ENCODE measurements at regions not wholly inside any gene's neighbourhood (a gene's known extent, or its start where the extent isn't known, plus 50 kb on each side); places are given as distances from the start of the nearest gene placed in this dataset.

DNA sequence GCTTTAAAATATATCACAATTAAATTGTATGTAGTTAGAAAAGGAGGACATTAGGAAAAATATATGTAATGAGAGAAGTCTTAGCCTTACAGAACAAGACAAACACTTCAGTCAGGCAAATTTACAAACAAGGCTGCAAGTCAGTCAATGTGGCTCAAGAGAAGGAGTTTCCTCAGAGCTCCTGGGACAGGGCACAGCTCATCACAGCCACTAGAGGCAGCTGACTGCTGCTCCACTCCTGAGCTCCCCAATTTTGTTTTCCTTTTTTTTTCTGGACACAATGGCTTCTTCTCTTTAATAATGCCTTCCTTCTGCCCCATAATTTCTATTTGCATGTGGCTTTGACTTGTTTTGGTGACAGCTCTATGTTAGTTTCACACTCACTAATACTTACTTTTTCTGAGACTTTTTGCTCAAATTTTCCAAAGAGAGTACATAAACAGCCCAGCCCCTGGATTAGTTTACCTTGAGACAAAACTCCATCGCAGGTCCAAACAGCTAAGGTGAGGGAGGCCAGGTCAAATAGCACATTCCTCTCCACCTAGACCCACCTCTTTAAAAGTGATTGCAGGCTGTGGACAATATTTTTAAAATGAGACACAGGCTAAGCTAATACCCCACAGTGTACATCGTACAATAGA is 850.4 kb upstream of the FRG1 start:
- TF ChIP-seq, protein P1, sequence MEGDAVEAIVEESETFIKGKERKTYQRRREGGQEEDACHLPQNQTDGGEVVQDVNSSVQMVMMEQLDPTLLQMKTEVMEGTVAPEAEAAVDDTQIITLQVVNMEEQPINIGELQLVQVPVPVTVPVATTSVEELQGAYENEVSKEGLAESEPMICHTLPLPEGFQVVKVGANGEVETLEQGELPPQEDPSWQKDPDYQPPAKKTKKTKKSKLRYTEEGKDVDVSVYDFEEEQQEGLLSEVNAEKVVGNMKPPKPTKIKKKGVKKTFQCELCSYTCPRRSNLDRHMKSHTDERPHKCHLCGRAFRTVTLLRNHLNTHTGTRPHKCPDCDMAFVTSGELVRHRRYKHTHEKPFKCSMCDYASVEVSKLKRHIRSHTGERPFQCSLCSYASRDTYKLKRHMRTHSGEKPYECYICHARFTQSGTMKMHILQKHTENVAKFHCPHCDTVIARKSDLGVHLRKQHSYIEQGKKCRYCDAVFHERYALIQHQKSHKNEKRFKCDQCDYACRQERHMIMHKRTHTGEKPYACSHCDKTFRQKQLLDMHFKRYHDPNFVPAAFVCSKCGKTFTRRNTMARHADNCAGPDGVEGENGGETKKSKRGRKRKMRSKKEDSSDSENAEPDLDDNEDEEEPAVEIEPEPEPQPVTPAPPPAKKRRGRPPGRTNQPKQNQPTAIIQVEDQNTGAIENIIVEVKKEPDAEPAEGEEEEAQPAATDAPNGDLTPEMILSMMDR (IDR thresholded peaks at IDR 0.05): peak in 1 of 3 donors; percentile 20
- TF ChIP-seq POLR2AphosphoS5 (IDR thresholded peaks at IDR 0.05): no peak
